ENCODE measurements at regions not wholly inside any gene's neighbourhood (a gene's known extent, or its start where the extent isn't known, plus 50 kb on each side); places are given as distances from the start of the nearest gene placed in this dataset.

DNA sequence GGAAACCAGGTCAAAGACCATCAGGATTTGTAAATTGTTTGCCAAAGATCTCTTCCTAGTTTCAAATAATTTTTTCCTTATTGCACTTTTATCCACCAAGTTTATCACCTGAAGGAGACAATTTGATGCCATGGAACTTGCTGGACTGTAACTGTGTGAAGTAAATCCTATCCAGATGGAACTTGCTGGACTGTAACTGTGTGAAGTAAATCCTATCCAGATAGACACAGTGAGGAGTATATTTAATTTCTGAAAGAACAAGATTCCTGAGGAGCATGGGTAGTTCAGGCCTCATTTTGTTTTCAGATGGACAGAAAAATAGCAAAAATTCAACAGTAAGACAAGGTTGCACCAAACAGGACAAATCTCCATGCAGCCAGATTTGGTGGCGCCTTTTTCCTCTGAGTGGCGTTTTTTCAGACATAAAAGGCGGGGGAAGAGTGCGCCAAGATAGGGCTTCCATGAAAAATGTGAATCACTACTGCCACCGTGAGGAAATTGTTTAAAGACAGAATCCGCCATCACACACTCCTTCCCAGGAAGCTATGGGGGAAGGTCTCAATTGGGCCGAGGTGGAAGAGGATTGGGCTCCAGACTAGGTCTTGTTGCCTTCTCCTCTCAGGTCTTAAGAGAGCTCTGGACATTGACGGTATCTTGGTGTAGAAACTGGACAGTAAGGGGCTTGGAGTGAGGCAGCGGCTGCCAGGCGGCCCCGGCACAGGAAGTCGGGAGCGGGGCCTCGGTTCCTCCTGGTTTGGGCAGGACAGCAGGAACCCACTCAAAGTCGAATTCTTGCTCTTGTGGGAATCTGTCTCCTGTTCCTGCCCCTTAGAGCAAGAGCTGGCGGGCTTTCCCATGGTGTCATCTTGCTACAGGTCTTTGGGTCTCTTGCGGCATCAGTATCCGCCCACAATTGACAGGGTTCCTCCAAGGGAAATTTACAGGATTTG is 234.7 kb downstream of the OR13H1 start:
- Histone ChIP-seq H3K4me3 (replicated peaks; ENCODE audit: insufficient read depth, low read length) (no peak overlapping the region), H3K27ac (replicated peaks) (peak overlapping the region; percentile 82), H3K27me3 (ENCODE audit: insufficient read depth, poor library complexity, severe bottlenecking) (no peaks in the 10 kb centered on the region)
- DNase-seq (ENCODE audit: low read depth in 1 of 2, low spot score in 1 of 2): peak in 1 of 2 experiments; percentile 75
- TF ChIP-seq, protein P1, sequence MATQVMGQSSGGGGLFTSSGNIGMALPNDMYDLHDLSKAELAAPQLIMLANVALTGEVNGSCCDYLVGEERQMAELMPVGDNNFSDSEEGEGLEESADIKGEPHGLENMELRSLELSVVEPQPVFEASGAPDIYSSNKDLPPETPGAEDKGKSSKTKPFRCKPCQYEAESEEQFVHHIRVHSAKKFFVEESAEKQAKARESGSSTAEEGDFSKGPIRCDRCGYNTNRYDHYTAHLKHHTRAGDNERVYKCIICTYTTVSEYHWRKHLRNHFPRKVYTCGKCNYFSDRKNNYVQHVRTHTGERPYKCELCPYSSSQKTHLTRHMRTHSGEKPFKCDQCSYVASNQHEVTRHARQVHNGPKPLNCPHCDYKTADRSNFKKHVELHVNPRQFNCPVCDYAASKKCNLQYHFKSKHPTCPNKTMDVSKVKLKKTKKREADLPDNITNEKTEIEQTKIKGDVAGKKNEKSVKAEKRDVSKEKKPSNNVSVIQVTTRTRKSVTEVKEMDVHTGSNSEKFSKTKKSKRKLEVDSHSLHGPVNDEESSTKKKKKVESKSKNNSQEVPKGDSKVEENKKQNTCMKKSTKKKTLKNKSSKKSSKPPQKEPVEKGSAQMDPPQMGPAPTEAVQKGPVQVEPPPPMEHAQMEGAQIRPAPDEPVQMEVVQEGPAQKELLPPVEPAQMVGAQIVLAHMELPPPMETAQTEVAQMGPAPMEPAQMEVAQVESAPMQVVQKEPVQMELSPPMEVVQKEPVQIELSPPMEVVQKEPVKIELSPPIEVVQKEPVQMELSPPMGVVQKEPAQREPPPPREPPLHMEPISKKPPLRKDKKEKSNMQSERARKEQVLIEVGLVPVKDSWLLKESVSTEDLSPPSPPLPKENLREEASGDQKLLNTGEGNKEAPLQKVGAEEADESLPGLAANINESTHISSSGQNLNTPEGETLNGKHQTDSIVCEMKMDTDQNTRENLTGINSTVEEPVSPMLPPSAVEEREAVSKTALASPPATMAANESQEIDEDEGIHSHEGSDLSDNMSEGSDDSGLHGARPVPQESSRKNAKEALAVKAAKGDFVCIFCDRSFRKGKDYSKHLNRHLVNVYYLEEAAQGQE (IDR thresholded peaks at IDR 0.05; ENCODE audit: insufficient replicate concordance, low read depth): no peak
- TF ChIP-seq, protein P2, sequence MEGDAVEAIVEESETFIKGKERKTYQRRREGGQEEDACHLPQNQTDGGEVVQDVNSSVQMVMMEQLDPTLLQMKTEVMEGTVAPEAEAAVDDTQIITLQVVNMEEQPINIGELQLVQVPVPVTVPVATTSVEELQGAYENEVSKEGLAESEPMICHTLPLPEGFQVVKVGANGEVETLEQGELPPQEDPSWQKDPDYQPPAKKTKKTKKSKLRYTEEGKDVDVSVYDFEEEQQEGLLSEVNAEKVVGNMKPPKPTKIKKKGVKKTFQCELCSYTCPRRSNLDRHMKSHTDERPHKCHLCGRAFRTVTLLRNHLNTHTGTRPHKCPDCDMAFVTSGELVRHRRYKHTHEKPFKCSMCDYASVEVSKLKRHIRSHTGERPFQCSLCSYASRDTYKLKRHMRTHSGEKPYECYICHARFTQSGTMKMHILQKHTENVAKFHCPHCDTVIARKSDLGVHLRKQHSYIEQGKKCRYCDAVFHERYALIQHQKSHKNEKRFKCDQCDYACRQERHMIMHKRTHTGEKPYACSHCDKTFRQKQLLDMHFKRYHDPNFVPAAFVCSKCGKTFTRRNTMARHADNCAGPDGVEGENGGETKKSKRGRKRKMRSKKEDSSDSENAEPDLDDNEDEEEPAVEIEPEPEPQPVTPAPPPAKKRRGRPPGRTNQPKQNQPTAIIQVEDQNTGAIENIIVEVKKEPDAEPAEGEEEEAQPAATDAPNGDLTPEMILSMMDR (IDR thresholded peaks at IDR 0.05; ENCODE audit: insufficient read depth, low read length): no peak
- TF ChIP-seq GABPA (IDR thresholded peaks at IDR 0.05; ENCODE audit: low read depth) (no peak), POLR2AphosphoS5 (IDR thresholded peaks at IDR 0.05; ENCODE audit: low read depth) (no peak), SPI1 (IDR thresholded peaks at IDR 0.05; ENCODE audit: borderline replicate concordance, low read depth) (no peak)

DNA sequence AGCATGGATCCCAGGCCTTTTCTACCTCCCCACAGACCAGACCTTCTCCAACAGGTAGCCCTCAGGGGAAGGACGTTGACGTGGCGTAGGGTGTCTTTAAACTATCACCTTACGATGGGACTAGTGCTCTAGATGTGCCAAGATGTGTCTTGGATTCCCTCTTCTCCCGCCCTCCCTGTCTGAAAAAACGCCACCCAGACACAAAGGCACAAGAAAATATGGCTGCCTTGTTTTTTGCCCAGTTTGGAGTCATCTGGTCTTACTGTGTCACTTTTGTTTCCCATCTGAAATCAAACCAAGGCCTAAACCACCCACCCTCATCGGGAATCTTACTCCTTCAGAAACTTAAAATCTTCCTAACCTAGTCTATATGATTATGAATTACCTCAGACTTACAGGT is 235.4 kb downstream of the OR13H1 start:
- TF ChIP-seq SPI1 (IDR thresholded peaks at IDR 0.05; ENCODE audit: borderline replicate concordance, low read depth) (no peak), GABPA (IDR thresholded peaks at IDR 0.05; ENCODE audit: low read depth) (no peak), POLR2AphosphoS5 (IDR thresholded peaks at IDR 0.05; ENCODE audit: low read depth) (no peak)
- TF ChIP-seq, protein P2 (IDR thresholded peaks at IDR 0.05; ENCODE audit: insufficient read depth, low read length): no peak
- TF ChIP-seq, protein P1 (IDR thresholded peaks at IDR 0.05; ENCODE audit: insufficient replicate concordance, low read depth): no peak
- H3K27me3 ChIP-seq (ENCODE audit: insufficient read depth, poor library complexity, severe bottlenecking): no peaks in the 10 kb centered on the region
- no peak for DNase-seq (ENCODE audit: low read depth in 1 of 2, low spot score in 1 of 2)
- no peak overlapping the region for H3K4me3 ChIP-seq (replicated peaks; ENCODE audit: insufficient read depth, low read length)
- peak overlapping the region; percentile 82 for H3K27ac ChIP-seq (replicated peaks)

DNA sequence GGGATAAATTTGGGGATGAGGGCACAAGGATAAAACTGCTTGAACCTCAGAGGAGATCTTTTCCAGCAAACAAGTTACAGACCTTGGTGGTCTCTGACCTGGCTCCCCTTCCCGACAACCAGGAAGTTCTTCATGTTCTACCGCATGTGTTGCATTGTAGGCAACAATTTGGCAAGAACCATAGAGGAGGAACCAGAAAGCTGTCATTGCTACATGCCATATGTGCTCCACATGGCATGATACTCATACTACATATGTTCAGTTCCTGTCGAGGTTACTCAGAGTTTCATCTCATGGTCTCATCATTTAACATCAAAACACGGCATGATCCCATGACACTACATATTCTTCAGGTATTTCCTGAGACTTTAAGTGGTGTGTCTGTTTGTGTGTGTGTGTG is 235.9 kb downstream of the OR13H1 start:
- DNase-seq (ENCODE audit: low read depth in 1 of 2, low spot score in 1 of 2): peak in 1 of 2 experiments; percentile 40
- H3K27ac ChIP-seq (replicated peaks): peak overlapping the region; percentile 82
- no peaks in the 10 kb centered on the region for H3K27me3 ChIP-seq (ENCODE audit: insufficient read depth, poor library complexity, severe bottlenecking)
- no peak for TF ChIP-seq POLR2AphosphoS5 (IDR thresholded peaks at IDR 0.05; ENCODE audit: low read depth)
- no peak for TF ChIP-seq GABPA (IDR thresholded peaks at IDR 0.05; ENCODE audit: low read depth)
- TF ChIP-seq, protein P1 (IDR thresholded peaks at IDR 0.05; ENCODE audit: insufficient replicate concordance, low read depth): no peak
- TF ChIP-seq SPI1 (IDR thresholded peaks at IDR 0.05; ENCODE audit: borderline replicate concordance, low read depth): no peak
- TF ChIP-seq, protein P2 (IDR thresholded peaks at IDR 0.05; ENCODE audit: insufficient read depth, low read length): no peak
- no peak overlapping the region for H3K4me3 ChIP-seq (replicated peaks; ENCODE audit: insufficient read depth, low read length)
